Peyer's patch (tissue), 4 donors: ENCODE measurements at regions not wholly inside any gene's neighbourhood (a gene's known extent, or its start where the extent isn't known, plus 50 kb on each side); places are given as distances from the start of the nearest gene placed in this dataset.

Source experiments
- POLR2A ChIP-seq, 2 donors: fragments of 450-650 bp; IDR thresholded peaks; one replicate each; pipeline ENCODE4 v1.5.1; 2017; ENCODE audit warnings: antibody characterized with exemption in 2 of 2, mild to moderate bottlenecking in 2 of 2, moderate library complexity in 2 of 2
- TF ChIP-seq, protein P1 (sequence below), 6 experiments: fragments of 450-650 bp in 4 of 6; fragments of 200-600 bp in 2 of 6; sonication (generic) in 1 of 6; IDR thresholded peaks; one replicate each; pipeline ENCODE4 v1.5.1; 2017 to 2019; ENCODE audit warnings: antibody characterized with exemption in 6 of 6, mild to moderate bottlenecking in 3 of 6, moderate library complexity in 1 of 6

DNA sequence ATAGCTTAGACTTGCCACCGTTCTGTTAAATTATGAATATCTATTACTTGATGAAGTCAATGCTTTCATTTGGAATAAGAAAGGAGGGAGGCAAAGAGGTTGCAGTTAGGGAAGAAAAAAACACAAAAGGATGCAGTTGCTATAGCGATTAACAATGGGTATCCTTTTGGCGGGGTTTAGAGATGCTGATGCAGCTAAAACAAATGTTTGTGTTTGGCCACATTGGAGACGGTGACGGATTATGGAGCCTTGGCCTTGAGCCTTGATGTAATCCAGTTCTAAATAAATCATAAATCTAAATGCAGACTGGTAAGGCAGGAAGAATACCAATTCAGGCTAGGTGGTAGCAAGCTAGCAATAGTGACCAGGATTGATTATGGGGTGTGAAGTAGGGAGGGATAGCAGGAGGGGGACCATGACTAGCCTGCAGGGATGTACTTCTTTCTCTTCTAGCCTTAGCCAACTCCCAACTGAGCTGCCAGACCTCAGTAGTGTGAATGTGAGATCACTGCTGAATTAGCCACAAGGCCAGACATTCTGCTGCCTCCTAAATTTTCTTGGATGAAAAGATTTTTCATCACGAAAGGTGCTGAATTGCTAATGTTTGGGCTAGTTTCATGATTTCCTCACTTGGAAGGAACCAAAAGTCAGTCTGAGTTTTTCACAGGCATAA, 160.3 kb downstream of the TLR4 start:
- TF ChIP-seq, protein P1, sequence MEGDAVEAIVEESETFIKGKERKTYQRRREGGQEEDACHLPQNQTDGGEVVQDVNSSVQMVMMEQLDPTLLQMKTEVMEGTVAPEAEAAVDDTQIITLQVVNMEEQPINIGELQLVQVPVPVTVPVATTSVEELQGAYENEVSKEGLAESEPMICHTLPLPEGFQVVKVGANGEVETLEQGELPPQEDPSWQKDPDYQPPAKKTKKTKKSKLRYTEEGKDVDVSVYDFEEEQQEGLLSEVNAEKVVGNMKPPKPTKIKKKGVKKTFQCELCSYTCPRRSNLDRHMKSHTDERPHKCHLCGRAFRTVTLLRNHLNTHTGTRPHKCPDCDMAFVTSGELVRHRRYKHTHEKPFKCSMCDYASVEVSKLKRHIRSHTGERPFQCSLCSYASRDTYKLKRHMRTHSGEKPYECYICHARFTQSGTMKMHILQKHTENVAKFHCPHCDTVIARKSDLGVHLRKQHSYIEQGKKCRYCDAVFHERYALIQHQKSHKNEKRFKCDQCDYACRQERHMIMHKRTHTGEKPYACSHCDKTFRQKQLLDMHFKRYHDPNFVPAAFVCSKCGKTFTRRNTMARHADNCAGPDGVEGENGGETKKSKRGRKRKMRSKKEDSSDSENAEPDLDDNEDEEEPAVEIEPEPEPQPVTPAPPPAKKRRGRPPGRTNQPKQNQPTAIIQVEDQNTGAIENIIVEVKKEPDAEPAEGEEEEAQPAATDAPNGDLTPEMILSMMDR (IDR thresholded peaks at IDR 0.05), result no peak
- TF ChIP-seq POLR2A (IDR thresholded peaks at IDR 0.05), result no peak
